HG02759 (cell line): ENCODE measurements at regions not wholly inside any gene's neighbourhood (a gene's known extent, or its start where the extent isn't known, plus 50 kb on each side); places are given as distances from the start of the nearest gene placed in this dataset.

Source experiments
- ATAC-seq: cut with Tn5 transposase; IDR thresholded peaks from one replicate; pipeline ENCODE4 v1.9.1; 2021; ENCODE audit warnings: mild to moderate bottlenecking, moderate library complexity; ENCODE audit not compliant: unreplicated experiment

- no peak for ATAC-seq
Measured at GRCh38 chr4:4775493-4776004, 83.9 kb upstream of the MSX1 start.

GRCh38 chr4:4772534-4772933, 86.9 kb upstream of the MSX1 start:
- ATAC-seq: no peak

GRCh38 chr4:4771160-4771559, 88.3 kb upstream of the MSX1 start:
- ATAC-seq: no peak

- ATAC-seq: no peak
Measured at GRCh38 chr4:4770610-4771009, 88.9 kb upstream of the MSX1 start.

GRCh38 chr4:4766564-4766963, 92.9 kb upstream of the MSX1 start:
- no peak for ATAC-seq

GRCh38 chr4:4765811-4766210, 93.7 kb upstream of the MSX1 start:
- ATAC-seq: no peak

- no peak for ATAC-seq
Measured at GRCh38 chr4:4764558-4764905, 94.9 kb upstream of the MSX1 start.

GRCh38 chr4:4763822-4764557, 95.5 kb upstream of the MSX1 start:
- ATAC-seq: no peak

- ATAC-seq: peak; percentile 95
Measured at GRCh38 chr4:4762909-4763821, 96.3 kb upstream of the MSX1 start.

GRCh38 chr4:4762300-4762699, 97.2 kb upstream of the MSX1 start:
- no peak for ATAC-seq

- ATAC-seq: no peak
Measured at GRCh38 chr4:4761128-4761982, 98.1 kb upstream of the MSX1 start.

GRCh38 chr4:4759883-4760282, 99.6 kb upstream of the MSX1 start:
- ATAC-seq: no peak

GRCh38 chr4:4759232-4759631, 100.2 kb upstream of the MSX1 start:
- no peak for ATAC-seq

- no peak for ATAC-seq
Measured at GRCh38 chr4:4758681-4759080, 100.8 kb upstream of the MSX1 start.

GRCh38 chr4:4755306-4755705, 104.2 kb upstream of the MSX1 start:
- no peak for ATAC-seq

- ATAC-seq: no peak
Measured at GRCh38 chr4:4754641-4755040, 104.8 kb upstream of the MSX1 start.

GRCh38 chr4:4753643-4754042, 105.8 kb upstream of the MSX1 start:
- no peak for ATAC-seq

GRCh38 chr4:4752576-4753401, 106.7 kb upstream of the MSX1 start:
- no peak for ATAC-seq

GRCh38 chr4:4752025-4752424, 107.4 kb upstream of the MSX1 start:
- ATAC-seq: no peak

- no peak for ATAC-seq
Measured at GRCh38 chr4:4750187-4750586, 109.3 kb upstream of the MSX1 start.
